Thoracic aorta (tissue), 2 donors: ENCODE measurements at regions not wholly inside any gene's neighbourhood (a gene's known extent, or its start where the extent isn't known, plus 50 kb on each side); places are given as distances from the start of the nearest gene placed in this dataset.

ENCODE experiments used
- ATAC-seq: fragments of 150-250 bp; one replicate; pipeline ENCODE4 v1.8.0; 2017; ENCODE audit warnings: low read depth; ENCODE audit not compliant: insufficient number of reproducible peaks, low FRiP score
- DNase-seq: peaks from one replicate; pipeline ENCODE4 v3.0.0-alpha.2; 2020; ENCODE audit warnings: low spot score
- H3K27ac ChIP-seq, 2 donors: fragments of 200-600 bp; sonication (generic); 1 replicate in 1 of 2; 2 replicates in 1 of 2; pipeline ENCODE4 v1.5.1; 2016; ENCODE audit warnings: mild to moderate bottlenecking in 2 of 2, moderate library complexity in 2 of 2
- H3K27me3 ChIP-seq: fragments of 200-600 bp; sonication (generic); replicated peaks from 2 replicates; pipeline ENCODE4 v1.6.0; 2016; ENCODE audit warnings: mild to moderate bottlenecking; ENCODE audit not compliant: insufficient read depth
- H3K36me3 ChIP-seq: fragments of 200-600 bp; sonication (generic); one replicate; pipeline ENCODE4 v1.5.1; 2016
- H3K4me1 ChIP-seq, 2 donors: fragments of 200-600 bp; sonication (generic); 1 replicate in 1 of 2; 2 replicates in 1 of 2; pipeline versions ENCODE4 v1.5.1 to v1.6.0; 2016; ENCODE audit warnings: low read depth in 2 of 2, mild to moderate bottlenecking in 1 of 2; ENCODE audit not compliant: control insufficient read depth in 1 of 2
- H3K4me3 ChIP-seq: fragments of 200-600 bp; sonication (generic); 2 replicates; pipeline ENCODE4 v1.5.1; 2016; ENCODE audit warnings: mild to moderate bottlenecking
- H3K9me3 ChIP-seq: fragments of 200-600 bp; sonication (generic); 2 replicates; pipeline ENCODE4 v1.5.1; 2016
- TF ChIP-seq, protein P1 (sequence below): fragments of 200-600 bp; sonication (generic); IDR thresholded peaks from one replicate; pipeline ENCODE4 v1.5.1; 2019; ENCODE audit warnings: antibody characterized with exemption

DNA sequence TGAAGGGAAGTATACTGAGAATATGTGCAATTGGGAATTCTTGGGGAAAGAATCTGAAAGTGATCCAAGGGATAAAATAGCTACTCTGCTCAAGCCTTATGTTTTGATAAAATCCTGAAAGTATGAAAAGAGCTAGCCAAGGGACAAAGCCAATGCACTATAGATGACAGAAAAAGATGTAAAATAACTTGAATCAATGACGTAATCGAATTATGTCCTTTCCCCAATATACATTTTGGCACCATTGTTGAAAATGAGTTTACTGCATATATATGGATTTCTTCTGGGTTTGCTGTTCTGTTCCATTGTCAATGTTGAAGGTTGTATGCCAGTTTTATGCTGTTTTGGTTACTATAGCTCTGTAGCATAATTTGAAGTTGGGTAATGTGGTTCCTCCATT is 407.3 kb downstream of the DCAF12L2 start:
- no peaks in the 10 kb centered on the region for H3K36me3 ChIP-seq
- DNase-seq: no peak
- H3K9me3 ChIP-seq: no peaks in the 10 kb centered on the region
- no peak for ATAC-seq
- H3K27me3 ChIP-seq: no peaks in the 10 kb centered on the region
- H3K4me1 ChIP-seq: no peaks in the 10 kb centered on the region
- no peak overlapping the region for H3K27ac ChIP-seq
- H3K4me3 ChIP-seq: no peak overlapping the region
- TF ChIP-seq, protein P1, sequence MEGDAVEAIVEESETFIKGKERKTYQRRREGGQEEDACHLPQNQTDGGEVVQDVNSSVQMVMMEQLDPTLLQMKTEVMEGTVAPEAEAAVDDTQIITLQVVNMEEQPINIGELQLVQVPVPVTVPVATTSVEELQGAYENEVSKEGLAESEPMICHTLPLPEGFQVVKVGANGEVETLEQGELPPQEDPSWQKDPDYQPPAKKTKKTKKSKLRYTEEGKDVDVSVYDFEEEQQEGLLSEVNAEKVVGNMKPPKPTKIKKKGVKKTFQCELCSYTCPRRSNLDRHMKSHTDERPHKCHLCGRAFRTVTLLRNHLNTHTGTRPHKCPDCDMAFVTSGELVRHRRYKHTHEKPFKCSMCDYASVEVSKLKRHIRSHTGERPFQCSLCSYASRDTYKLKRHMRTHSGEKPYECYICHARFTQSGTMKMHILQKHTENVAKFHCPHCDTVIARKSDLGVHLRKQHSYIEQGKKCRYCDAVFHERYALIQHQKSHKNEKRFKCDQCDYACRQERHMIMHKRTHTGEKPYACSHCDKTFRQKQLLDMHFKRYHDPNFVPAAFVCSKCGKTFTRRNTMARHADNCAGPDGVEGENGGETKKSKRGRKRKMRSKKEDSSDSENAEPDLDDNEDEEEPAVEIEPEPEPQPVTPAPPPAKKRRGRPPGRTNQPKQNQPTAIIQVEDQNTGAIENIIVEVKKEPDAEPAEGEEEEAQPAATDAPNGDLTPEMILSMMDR: no peak

DNA sequence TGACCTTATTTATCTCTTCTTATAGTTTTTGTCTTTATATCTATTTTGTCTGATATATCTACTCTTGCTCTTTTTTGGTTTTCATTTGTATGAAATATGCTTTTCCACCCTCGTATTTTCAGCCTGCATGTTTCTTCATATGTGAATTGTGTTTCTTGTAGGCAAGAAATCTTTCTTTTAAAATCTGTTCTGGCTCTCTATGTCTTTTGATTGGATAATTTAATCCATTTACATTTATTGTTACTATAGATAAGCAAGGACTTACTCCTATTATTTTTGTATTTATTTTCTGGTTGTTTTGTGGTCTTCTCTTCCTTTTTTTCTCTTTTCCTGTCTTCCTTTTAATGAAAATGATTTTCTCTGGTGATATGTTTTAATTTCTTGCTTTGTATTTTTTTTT is 403.1 kb downstream of the DCAF12L2 start:
- no peaks in the 10 kb centered on the region for H3K36me3 ChIP-seq
- no peak overlapping the region for H3K4me3 ChIP-seq
- H3K27ac ChIP-seq: no peak overlapping the region
- H3K9me3 ChIP-seq: no peaks in the 10 kb centered on the region
- no peak for ATAC-seq
- H3K4me1 ChIP-seq: no peaks in the 10 kb centered on the region
- DNase-seq: no peak
- no peaks in the 10 kb centered on the region for H3K27me3 ChIP-seq
- TF ChIP-seq, protein P1: no peak

DNA sequence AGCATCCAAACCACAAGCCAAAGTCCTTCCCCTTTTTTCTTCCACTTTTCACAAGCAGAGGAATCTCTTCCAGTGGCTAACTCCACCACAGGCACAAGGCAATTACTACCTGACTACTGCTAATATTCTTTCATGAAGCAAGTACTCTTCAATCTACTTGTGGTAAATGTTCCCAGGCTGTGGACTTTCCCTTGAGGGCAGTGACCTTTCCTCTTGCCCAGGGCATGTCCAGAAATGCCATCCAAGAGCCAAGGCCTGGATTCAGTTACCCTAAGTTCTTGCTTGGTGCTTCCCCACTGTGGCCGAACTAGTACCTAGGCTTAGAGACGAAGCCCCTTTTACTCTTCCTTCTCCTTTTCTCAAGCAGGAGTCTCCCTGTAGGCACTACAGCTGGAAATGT is 400.7 kb downstream of the DCAF12L2 start:
- Histone ChIP-seq H3K36me3 (no peaks in the 10 kb centered on the region), H3K27ac (no peak overlapping the region), H3K4me1 (no peaks in the 10 kb centered on the region), H3K27me3 (no peaks in the 10 kb centered on the region), H3K4me3 (no peak overlapping the region), H3K9me3 (no peaks in the 10 kb centered on the region)
- TF ChIP-seq, protein P1: no peak
- no peak for DNase-seq
- no peak for ATAC-seq

DNA sequence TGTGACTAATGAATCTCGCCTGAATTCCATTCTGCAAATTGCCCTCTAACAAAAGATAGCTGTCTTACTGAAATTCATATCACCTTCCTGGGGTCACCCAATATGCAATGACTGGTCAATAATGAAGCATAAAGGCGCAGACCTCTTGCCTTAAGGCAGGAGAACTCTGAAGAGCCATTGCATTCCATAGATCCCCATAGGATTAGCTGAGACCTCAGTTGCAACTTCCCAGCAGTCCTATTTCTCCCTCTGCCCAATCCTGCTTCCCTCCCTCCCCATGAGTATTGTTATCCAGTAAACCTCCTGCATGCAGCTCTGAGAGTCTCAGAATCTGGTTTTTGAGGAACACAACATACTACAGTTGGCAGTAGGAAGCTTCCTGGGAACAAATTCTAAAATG is 396.5 kb downstream of the DCAF12L2 start:
- Histone ChIP-seq H3K36me3 (no peaks in the 10 kb centered on the region), H3K4me3 (no peak overlapping the region), H3K4me1 (no peaks in the 10 kb centered on the region), H3K9me3 (no peaks in the 10 kb centered on the region), H3K27ac (no peak overlapping the region), H3K27me3 (no peaks in the 10 kb centered on the region)
- TF ChIP-seq, protein P1: no peak
- DNase-seq (no peak), ATAC-seq (no peak)

DNA sequence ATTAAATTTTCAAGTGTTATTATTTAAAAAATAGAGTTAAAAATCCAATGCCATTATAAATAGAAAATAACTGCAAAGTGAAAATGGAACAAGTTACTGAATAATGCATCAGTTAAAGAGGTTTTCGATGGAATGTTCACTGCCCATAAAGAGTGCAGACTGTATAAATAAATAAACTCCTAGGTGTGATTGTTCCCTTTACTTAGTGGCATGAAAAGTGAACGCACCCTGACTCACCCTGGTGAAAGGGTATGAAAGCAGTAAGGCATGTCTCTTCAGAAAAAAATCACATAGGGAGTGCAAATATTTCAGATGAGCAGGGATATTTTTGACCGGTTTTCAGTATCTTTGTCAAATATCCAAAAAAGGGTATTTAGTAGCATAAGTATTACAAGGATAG is 387.8 kb downstream of the DCAF12L2 start:
- Histone ChIP-seq H3K4me3 (no peak overlapping the region), H3K27me3 (no peaks in the 10 kb centered on the region), H3K27ac (no peak overlapping the region), H3K4me1 (no peaks in the 10 kb centered on the region), H3K36me3 (no peaks in the 10 kb centered on the region), H3K9me3 (no peaks in the 10 kb centered on the region)
- ATAC-seq (no peak), DNase-seq (no peak)
- TF ChIP-seq, protein P1: no peak
